D721Med (cell line): ENCODE measurements at regions not wholly inside any gene's neighbourhood (a gene's known extent, or its start where the extent isn't known, plus 50 kb on each side); places are given as distances from the start of the nearest gene placed in this dataset.
A peak's percentile ranks its signal among the peaks of the same experiment; 100 is the strongest.

Experiments used
- DNase-seq: peaks from one replicate; pipeline ENCODE4 v3.0.0; 2011; ENCODE audit warnings: low spot score; ENCODE audit not compliant: insufficient read length
- FAIRE-seq: peaks from 2 replicates; lab custom pipeline; 2011; peaks lifted over from hg19 to GRCh38; lab: Jason Lieb, UNC
- TF ChIP-seq, protein P1 (sequence below): IDR thresholded peaks from 2 replicates; pipeline ENCODE4 v1.5.1; 2012; ENCODE audit warnings: mild to moderate bottlenecking, control low read depth; ENCODE audit not compliant: insufficient read depth; ENCODE audit errors: missing control alignments

DNA sequence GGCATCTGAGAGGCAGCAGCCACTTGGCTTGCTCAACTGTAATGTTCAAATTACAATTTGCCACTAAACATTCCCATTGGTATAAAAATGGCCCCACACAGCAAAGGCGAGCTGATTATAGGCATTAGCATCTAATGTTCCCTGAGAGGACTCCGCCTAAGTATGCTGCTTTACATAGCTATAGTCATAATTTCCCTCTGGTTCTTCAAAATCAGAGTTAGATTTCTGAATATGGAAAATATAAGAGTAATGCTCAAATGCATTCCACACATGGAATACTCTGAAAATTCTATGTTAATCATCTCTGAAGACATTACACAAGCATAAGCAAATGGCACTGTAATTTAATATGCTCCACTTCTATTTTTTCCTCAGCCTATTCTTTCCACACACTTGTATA lies 83.7 kb upstream of the BTG1 start:
- DNase-seq: no peak
- no peak for FAIRE-seq
- TF ChIP-seq, protein P1, sequence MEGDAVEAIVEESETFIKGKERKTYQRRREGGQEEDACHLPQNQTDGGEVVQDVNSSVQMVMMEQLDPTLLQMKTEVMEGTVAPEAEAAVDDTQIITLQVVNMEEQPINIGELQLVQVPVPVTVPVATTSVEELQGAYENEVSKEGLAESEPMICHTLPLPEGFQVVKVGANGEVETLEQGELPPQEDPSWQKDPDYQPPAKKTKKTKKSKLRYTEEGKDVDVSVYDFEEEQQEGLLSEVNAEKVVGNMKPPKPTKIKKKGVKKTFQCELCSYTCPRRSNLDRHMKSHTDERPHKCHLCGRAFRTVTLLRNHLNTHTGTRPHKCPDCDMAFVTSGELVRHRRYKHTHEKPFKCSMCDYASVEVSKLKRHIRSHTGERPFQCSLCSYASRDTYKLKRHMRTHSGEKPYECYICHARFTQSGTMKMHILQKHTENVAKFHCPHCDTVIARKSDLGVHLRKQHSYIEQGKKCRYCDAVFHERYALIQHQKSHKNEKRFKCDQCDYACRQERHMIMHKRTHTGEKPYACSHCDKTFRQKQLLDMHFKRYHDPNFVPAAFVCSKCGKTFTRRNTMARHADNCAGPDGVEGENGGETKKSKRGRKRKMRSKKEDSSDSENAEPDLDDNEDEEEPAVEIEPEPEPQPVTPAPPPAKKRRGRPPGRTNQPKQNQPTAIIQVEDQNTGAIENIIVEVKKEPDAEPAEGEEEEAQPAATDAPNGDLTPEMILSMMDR: no peak

DNA sequence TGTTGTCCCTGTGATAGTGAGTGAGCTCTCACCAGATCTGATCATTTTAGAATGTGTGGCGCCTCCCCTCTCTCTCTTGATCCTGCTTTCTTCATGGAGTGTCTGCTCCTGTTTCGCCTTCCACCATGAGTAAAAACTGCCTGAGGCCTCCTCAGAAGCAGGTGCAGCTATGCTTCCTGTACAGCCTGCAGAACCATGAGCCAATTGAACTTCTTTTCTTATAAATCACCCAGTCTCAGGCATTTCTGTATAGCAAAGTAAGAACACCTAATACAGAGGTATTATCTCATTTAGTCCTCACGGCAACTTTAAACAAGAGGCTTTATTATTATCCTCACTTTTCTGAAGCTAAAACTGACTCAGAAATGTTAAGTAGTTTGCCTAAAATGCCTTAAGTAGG lies 81.3 kb upstream of the BTG1 start:
- TF ChIP-seq, protein P1: no peak
- DNase-seq (no peak), FAIRE-seq (no peak)

DNA sequence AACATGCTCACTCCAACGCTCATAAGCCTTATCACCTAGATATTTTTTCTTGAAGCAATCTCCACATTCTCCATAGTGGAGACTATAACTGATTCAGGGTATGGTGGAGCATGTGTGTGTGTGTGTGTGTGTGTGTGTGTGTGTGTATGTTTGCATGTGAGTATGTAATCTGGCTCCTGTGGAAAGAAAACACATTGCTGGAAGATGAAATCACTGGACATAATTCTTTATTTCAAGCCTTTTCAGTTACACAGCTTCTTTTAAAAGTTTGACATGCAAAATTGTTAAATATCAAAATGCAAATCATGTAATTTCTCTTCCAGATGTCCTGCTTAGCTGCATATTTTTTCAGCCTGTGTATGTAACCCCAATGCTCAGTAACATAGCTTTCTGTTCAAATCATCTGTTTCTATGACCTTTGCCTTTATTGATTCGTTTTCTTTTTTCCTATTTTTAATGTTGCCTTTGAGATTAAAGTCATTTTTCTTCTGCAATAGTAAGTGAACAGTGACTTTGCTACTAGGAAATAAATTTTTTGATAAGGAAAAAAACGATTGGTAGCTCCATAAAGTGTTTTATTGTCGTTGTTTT lies 80.5 kb upstream of the BTG1 start:
- peak; percentile 48 for FAIRE-seq
- no peak for DNase-seq
- TF ChIP-seq, protein P1: no peak

DNA sequence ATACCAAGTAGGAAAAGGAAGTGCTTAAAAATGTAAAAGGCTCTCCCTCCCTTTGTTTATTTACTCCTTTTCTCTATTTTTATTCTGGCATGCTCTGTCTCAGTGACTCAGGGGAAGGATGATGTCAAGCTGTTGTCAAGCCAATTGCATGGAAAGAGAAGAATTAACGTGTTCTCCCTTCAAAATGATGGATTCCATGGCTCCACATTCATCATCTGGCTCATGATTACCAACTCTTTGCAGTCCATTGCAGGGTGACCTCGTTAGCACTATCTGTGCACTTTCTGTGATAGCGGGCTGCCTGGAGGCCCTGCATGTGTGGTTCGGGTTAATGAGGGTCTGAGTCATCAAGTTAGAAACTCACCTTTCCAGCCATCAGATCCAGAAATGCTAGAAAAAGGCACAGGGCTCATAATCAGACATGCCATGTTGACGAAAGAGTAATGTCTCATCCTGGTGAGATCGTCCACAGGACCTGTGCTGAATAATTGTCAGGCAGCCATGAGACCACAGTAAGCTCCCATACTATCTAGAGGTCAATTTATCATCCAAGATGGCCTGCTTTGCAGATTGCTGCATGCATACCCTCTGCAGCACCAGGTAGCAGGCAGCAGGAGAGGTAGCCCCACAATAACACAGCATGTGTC lies 79.2 kb upstream of the BTG1 start:
- FAIRE-seq (no peak), DNase-seq (no peak)
- TF ChIP-seq, protein P1: no peak

DNA sequence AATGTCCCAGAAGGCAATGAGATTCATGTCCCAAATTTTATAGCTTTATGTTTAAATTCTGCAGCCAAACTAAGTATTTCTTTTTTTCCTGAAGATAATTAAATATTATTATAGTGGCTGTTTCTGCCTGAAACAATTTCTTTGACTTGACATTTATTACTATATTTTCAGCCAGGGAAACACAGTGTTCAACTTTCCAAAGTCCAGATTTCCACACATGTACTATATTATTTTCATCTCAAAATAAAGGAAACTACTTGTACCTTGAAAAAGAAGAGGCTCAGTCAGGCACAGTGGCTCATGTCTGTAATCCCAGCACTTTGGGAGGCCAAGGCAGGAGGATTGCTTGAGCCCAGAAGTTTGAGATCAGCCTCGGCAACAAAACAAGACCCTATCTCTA lies 77.8 kb upstream of the BTG1 start:
- TF ChIP-seq, protein P1: no peak
- FAIRE-seq: no peak
- no peak for DNase-seq

DNA sequence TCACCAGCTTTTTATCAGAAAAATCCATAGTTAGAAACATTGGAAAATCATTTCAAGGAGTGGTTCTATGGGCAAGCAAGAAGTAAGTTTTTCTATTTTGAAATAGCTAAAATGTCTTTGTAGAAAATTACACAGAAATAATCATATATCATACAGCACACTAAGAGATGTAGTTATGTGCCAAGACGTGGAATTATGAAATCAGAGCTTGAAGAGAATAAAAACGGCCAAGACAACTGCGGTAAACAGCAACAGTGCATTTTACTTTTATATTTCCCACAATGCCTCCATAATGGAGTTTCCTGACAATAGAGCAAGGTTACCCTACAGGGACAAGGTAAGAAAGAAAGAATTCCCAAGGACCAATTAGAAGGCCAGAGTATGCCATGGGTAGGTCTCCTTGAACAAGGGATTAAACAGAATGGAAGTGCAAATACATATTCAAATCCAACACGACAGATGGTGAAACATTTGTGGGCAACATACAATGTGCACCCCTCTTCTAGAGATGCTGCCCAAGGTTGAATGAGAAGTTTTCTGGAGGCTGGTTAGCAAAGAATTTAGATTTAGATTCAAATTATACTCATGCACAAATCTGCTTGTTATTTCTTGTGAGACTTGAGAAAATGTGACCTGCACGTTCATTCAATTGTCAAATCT lies 76.1 kb upstream of the BTG1 start:
- no peak for FAIRE-seq
- DNase-seq: no peak
- TF ChIP-seq, protein P1: no peak

DNA sequence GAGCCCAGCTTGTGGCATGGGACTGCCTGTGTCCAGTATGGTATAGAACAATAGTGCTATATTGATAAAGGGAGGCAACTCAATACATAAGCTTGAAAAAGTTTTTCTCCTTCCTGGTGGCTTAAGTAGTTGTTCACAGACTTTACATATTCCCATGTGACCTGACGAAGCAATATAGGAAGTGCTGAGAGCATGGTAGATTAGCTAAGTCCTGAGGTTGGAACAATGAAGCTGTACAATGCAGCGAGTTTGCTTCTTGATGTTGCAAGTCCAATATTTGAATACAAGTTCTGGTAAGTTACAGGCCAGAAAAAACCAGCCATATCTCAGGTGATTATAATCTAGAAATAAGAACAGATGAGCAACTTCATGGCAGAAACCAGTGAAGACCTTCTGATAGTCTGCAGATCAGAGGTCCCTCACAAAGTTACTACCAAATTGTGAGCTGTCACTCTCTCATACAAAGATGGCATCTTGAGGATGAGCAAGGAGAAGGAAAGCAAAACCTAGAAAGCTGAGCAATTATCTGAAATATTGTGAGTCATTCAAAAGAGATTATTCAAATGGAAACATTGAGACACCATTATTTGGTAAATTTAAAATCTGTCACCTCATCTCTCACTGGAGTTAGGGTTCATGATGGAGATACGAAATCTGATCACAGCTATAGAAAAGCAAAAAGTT lies 72.9 kb upstream of the BTG1 start:
- TF ChIP-seq, protein P1: no peak
- no peak for DNase-seq
- no peak for FAIRE-seq
